ENCODE measurements at regions not wholly inside any gene's neighbourhood (a gene's known extent, or its start where the extent isn't known, plus 50 kb on each side); places are given as distances from the start of the nearest gene placed in this dataset.
"Not testable (repeated sequence)": the region's sequence is repeated elsewhere in the genome, so short reads cannot be mapped to it uniquely, and the experiment has no call there.

DNA sequence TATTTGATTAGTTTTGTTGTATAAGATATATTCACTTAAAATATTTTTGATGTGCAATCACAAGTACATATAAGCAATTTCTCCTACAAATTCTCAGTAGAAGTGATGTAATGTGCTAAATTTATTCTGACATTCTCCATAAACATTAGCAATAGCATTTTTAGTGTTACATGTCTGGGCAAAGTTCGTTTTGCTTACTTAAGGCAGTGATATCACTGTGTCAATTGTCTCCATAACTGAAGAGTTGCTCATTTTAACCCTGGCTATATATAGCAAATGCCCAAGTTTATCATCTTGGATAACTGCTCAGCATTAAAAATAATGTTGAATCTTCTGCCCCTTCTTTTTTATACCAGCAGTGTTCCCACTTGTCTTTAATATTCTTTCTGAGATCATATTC is 340.0 kb upstream of the NDST4 start:
- no peaks in the 10 kb centered on the region for H3K27me3 Mint-ChIP-seq (ENCODE audit: low read depth in 3 of 3)
- Histone ChIP-seq H3K27me3 (ENCODE audit: control insufficient read depth in 2 of 2, insufficient read depth in 2 of 2, low read length in 2 of 2) (no peaks in the 10 kb centered on the region), H4K20me1 (ENCODE audit: insufficient read depth, low read length) (no peaks in the 10 kb centered on the region), H3K4me2 (replicated peaks; ENCODE audit: extremely low read depth, low read length, poor library complexity, severe bottlenecking) (no peak overlapping the region), H2AFZ (ENCODE audit: insufficient read depth, low read depth, low read length, poor library complexity, severe bottlenecking) (no peak overlapping the region), H3K4me1 (ENCODE audit: control insufficient read depth in 1 of 2, insufficient read depth in 2 of 2, low read length in 2 of 2) (no peaks in the 10 kb centered on the region), H3K27ac (ENCODE audit: low read depth in 1 of 2, low read length in 2 of 2) (no peak overlapping the region), H3K9me3 (replicated peaks in 1 of 2; ENCODE audit: control insufficient read depth in 1 of 2, insufficient read depth in 1 of 2, low read length in 2 of 2) (peaks cover 0 to 6% of the 10 kb centered on the region in 2 donors), H3K4me3 (replicated peaks in 1 of 3; ENCODE audit: low read depth in 2 of 3, low read length in 3 of 3) (no peak overlapping the region), H3K9ac (ENCODE audit: insufficient read depth, low read length, poor library complexity, severe bottlenecking) (no peak overlapping the region), H3K79me2 (ENCODE audit: insufficient read depth, low read length) (no peaks in the 10 kb centered on the region), H3K36me3 (replicated peaks in 1 of 2; ENCODE audit: control insufficient read depth in 1 of 2, insufficient read depth in 2 of 2, low read length in 2 of 2) (no peaks in the 10 kb centered on the region)
- no peaks in the 10 kb centered on the region for H3K36me3 Mint-ChIP-seq
- intact Hi-C loops (cut with micrococcal nuclease), result no loop called here
- no CpG with 5 or more reads among the region's 1 CpG for WGBS (ENCODE audit: insufficient coverage)
- no peak for TF ChIP-seq CTCF (IDR thresholded peaks at IDR 0.05)
- no peak for DNase-seq
- no peak overlapping the region for H3K27ac Mint-ChIP-seq
- H3K9me3 Mint-ChIP-seq, result peaks cover 0 to 13% (median 5%) of the 10 kb centered on the region in 7 donors
- no peaks in the 10 kb centered on the region for H3K4me1 Mint-ChIP-seq
- no peak overlapping the region for H3K4me3 Mint-ChIP-seq

DNA sequence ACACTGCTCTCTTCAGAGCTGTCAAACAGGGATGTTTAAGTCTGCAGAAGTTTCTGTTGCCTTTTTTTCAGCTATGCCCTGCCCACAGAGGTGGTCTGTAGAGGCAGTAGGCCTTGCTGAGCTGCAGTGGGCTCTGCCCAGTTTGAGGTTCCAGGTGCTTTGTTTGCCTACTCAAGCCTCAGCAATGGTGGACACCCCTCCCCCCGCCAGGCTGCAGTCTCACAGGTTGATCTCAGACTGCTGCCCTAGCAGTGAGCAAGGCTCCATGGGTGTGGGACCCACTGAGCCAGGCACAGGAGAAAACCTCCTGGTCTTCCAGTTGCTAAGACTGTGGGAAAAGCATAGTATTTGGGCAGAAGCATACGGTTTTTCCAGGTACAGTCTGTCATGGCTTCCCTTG is 338.8 kb upstream of the NDST4 start:
- H3K9ac ChIP-seq (ENCODE audit: insufficient read depth, low read length, poor library complexity, severe bottlenecking); H3K4me3 ChIP-seq (replicated peaks in 1 of 3; ENCODE audit: low read depth in 2 of 3, low read length in 3 of 3); H3K27ac ChIP-seq (ENCODE audit: low read depth in 1 of 2, low read length in 2 of 2); H2AFZ ChIP-seq (ENCODE audit: insufficient read depth, low read depth, low read length, poor library complexity, severe bottlenecking); H3K36me3 Mint-ChIP-seq; H3K79me2 ChIP-seq (ENCODE audit: insufficient read depth, low read length); H3K4me2 ChIP-seq (replicated peaks; ENCODE audit: extremely low read depth, low read length, poor library complexity, severe bottlenecking); intact Hi-C loops (cut with micrococcal nuclease); H3K36me3 ChIP-seq (replicated peaks in 1 of 2; ENCODE audit: control insufficient read depth in 1 of 2, insufficient read depth in 2 of 2, low read length in 2 of 2); H3K4me1 ChIP-seq (ENCODE audit: control insufficient read depth in 1 of 2, insufficient read depth in 2 of 2, low read length in 2 of 2); H3K27ac Mint-ChIP-seq; H3K4me1 Mint-ChIP-seq; H3K9me3 Mint-ChIP-seq; H3K27me3 Mint-ChIP-seq (ENCODE audit: low read depth in 3 of 3); H3K27me3 ChIP-seq (ENCODE audit: control insufficient read depth in 2 of 2, insufficient read depth in 2 of 2, low read length in 2 of 2); H3K4me3 Mint-ChIP-seq; H3K9me3 ChIP-seq (replicated peaks in 1 of 2; ENCODE audit: control insufficient read depth in 1 of 2, insufficient read depth in 1 of 2, low read length in 2 of 2); DNase-seq; H4K20me1 ChIP-seq (ENCODE audit: insufficient read depth, low read length): not testable (repeated sequence)
- 100% methylated on average over 1 of the region's 2 CpGs for WGBS (ENCODE audit: insufficient coverage)

Measured in CD14-positive monocyte (primary cell).